ENCODE measurements at regions not wholly inside any gene's neighbourhood (a gene's known extent, or its start where the extent isn't known, plus 50 kb on each side); places are given as distances from the start of the nearest gene placed in this dataset.

GRCh38 chr5:77843570-77844372 is 67.6 kb upstream of the TBCA start:
- H3K9me3 ChIP-seq (ENCODE audit: control insufficient read depth, low read length, poor library complexity, severe bottlenecking) = no peaks in the 10 kb centered on the region
- H3K27ac Mint-ChIP-seq = no peak overlapping the region
- peaks cover 10% of the 10 kb centered on the region for H3K4me1 Mint-ChIP-seq
- H3K4me3 Mint-ChIP-seq = peak overlapping the region; percentile 86
- peaks cover 80% of the 10 kb centered on the region for H3K27me3 Mint-ChIP-seq
- peaks cover 4% of the 10 kb centered on the region for H3K36me3 Mint-ChIP-seq (ENCODE audit: low read depth)
- ATAC-seq = no peak
- DNase-seq = no peak

GRCh38 chr5:77842243-77842642 is 66.1 kb upstream of the TBCA start:
- DNase-seq (no peak), ATAC-seq (no peak)
- Mint-ChIP-seq H3K36me3 (ENCODE audit: low read depth) (peaks cover 4% of the 10 kb centered on the region), H3K27me3 (peaks cover 66% of the 10 kb centered on the region), H3K27ac (no peak overlapping the region), H3K4me3 (no peak overlapping the region), H3K4me1 (peaks cover 10% of the 10 kb centered on the region)
- H3K9me3 ChIP-seq (ENCODE audit: control insufficient read depth, low read length, poor library complexity, severe bottlenecking) = no peaks in the 10 kb centered on the region

- Mint-ChIP-seq H3K4me1 (peaks cover 10% of the 10 kb centered on the region), H3K27me3 (peaks cover 59% of the 10 kb centered on the region), H3K4me3 (no peak overlapping the region), H3K36me3 (ENCODE audit: low read depth) (peaks cover 4% of the 10 kb centered on the region), H3K27ac (no peak overlapping the region)
- DNase-seq = no peak
- no peak for ATAC-seq
- H3K9me3 ChIP-seq (ENCODE audit: control insufficient read depth, low read length, poor library complexity, severe bottlenecking) = no peaks in the 10 kb centered on the region
These were observed 65.5 kb upstream of the TBCA start for GRCh38 chr5:77841616-77842015.

- H3K27ac Mint-ChIP-seq = no peak overlapping the region
- ATAC-seq = no peak
- H3K4me3 Mint-ChIP-seq = no peak overlapping the region
- no peak for DNase-seq
- peaks cover 10% of the 10 kb centered on the region for H3K4me1 Mint-ChIP-seq
- H3K9me3 ChIP-seq (ENCODE audit: control insufficient read depth, low read length, poor library complexity, severe bottlenecking) = no peaks in the 10 kb centered on the region
- peaks cover 55% of the 10 kb centered on the region for H3K27me3 Mint-ChIP-seq
- H3K36me3 Mint-ChIP-seq (ENCODE audit: low read depth) = peaks cover 4% of the 10 kb centered on the region
These were observed 64.8 kb upstream of the TBCA start for GRCh38 chr5:77840930-77841329.

GRCh38 chr5:77839691-77840090 is 63.6 kb upstream of the TBCA start:
- no peaks in the 10 kb centered on the region for H3K9me3 ChIP-seq (ENCODE audit: control insufficient read depth, low read length, poor library complexity, severe bottlenecking)
- peaks cover 42% of the 10 kb centered on the region for H3K27me3 Mint-ChIP-seq
- no peak overlapping the region for H3K4me3 Mint-ChIP-seq
- ATAC-seq = no peak
- no peak for DNase-seq
- H3K4me1 Mint-ChIP-seq = peaks cover 5% of the 10 kb centered on the region
- H3K36me3 Mint-ChIP-seq (ENCODE audit: low read depth) = no peaks in the 10 kb centered on the region
- no peak overlapping the region for H3K27ac Mint-ChIP-seq

- H3K4me1 Mint-ChIP-seq = no peaks in the 10 kb centered on the region
- no peak overlapping the region for H3K4me3 Mint-ChIP-seq
- ATAC-seq = no peak
- no peak for DNase-seq
- peaks cover 41% of the 10 kb centered on the region for H3K27me3 Mint-ChIP-seq
- no peak overlapping the region for H3K27ac Mint-ChIP-seq
- no peaks in the 10 kb centered on the region for H3K36me3 Mint-ChIP-seq (ENCODE audit: low read depth)
- no peaks in the 10 kb centered on the region for H3K9me3 ChIP-seq (ENCODE audit: control insufficient read depth, low read length, poor library complexity, severe bottlenecking)
These were observed 56.8 kb upstream of the TBCA start for GRCh38 chr5:77832938-77833337.

GRCh38 chr5:77832166-77832770 is 56.1 kb upstream of the TBCA start:
- Mint-ChIP-seq H3K36me3 (ENCODE audit: low read depth) (no peaks in the 10 kb centered on the region), H3K4me1 (no peaks in the 10 kb centered on the region), H3K27ac (no peak overlapping the region), H3K27me3 (peaks cover 45% of the 10 kb centered on the region), H3K4me3 (no peak overlapping the region)
- DNase-seq (no peak), ATAC-seq (no peak)
- no peaks in the 10 kb centered on the region for H3K9me3 ChIP-seq (ENCODE audit: control insufficient read depth, low read length, poor library complexity, severe bottlenecking)

GRCh38 chr5:77828445-77828844 is 52.3 kb upstream of the TBCA start:
- Mint-ChIP-seq H3K36me3 (ENCODE audit: low read depth) (no peaks in the 10 kb centered on the region), H3K4me1 (no peaks in the 10 kb centered on the region)

More at GRCh38 chr5:77828445-77828844, 52.3 kb upstream of the TBCA start:
- H3K9me3 ChIP-seq (ENCODE audit: control insufficient read depth, low read length, poor library complexity, severe bottlenecking) = no peaks in the 10 kb centered on the region
- H3K4me3 Mint-ChIP-seq = no peak overlapping the region
- H3K27ac Mint-ChIP-seq = no peak overlapping the region
- peaks cover 57% of the 10 kb centered on the region for H3K27me3 Mint-ChIP-seq
- no peak for DNase-seq
- no peak for ATAC-seq
